HEK293 (cell line): ENCODE measurements at regions not wholly inside any gene's neighbourhood (a gene's known extent, or its start where the extent isn't known, plus 50 kb on each side); places are given as distances from the start of the nearest gene placed in this dataset.

Source experiments
- CTCF ChIA-PET: fragments of 350-600 bp; formaldehyde crosslinking; extraction: SDS; loops from one replicate; lab custom pipeline; 2021; ENCODE audit warnings: antibody characterized with exemption; lab: Yijun Ruan, JAX
- POLR2A ChIA-PET: fragments of 300-600 bp; formaldehyde crosslinking; extraction: SDS; loops from one replicate; lab custom pipeline; 2020; ENCODE audit warnings: antibody characterized with exemption, inconsistent platforms; lab: Yijun Ruan, JAX
- H3K27ac ChIP-seq: fragments of 200-500 bp; sonication (Bioruptor generic); 2 replicates; pipeline ENCODE4 v1.5.1; 2014; ENCODE audit warnings: low read depth, low read length, control low read depth, inconsistent platforms; ENCODE audit errors: extremely low read depth
- H3K36me3 ChIP-seq, 2 experiments: fragments of 200-500 bp in 1 of 2; sonication (Bioruptor generic) in 1 of 2; 1 replicate in 1 of 2; 2 replicates in 1 of 2; pipeline ENCODE4 v1.5.1; 2014 to 2017; ENCODE audit warnings: inconsistent platforms in 2 of 2, low read length in 2 of 2; ENCODE audit not compliant: control insufficient read depth in 2 of 2, insufficient read depth in 1 of 2
- H3K4me1 ChIP-seq: fragments of 200-500 bp; sonication (Bioruptor generic); 2 replicates; pipeline ENCODE4 v1.5.1; 2014; ENCODE audit warnings: mild to moderate bottlenecking, low read length, inconsistent platforms; ENCODE audit not compliant: control insufficient read depth, insufficient read depth
- H3K4me3 ChIP-seq: 2 replicates; pipeline ENCODE4 v1.5.1; 2011; ENCODE audit warnings: low read depth, mild to moderate bottlenecking, control low read depth, low read length, moderate library complexity
- H3K9me3 ChIP-seq: fragments of 200-500 bp; sonication (Bioruptor generic); 2 replicates; pipeline ENCODE4 v1.5.1; 2014; ENCODE audit warnings: low read depth, low read length, inconsistent platforms; ENCODE audit not compliant: control insufficient read depth, insufficient read depth
- SCRT1 ChIP-seq: fragments of 450-650 bp; formaldehyde crosslinking; IDR thresholded peaks from 2 replicates; pipeline ENCODE4 v1.5.1; 2016; ENCODE audit warnings: missing biosample characterization, missing genetic modification characterization, borderline replicate concordance
- SETDB1 ChIP-seq: IDR thresholded peaks from one replicate; pipeline ENCODE4 v1.6.1; 2017; ENCODE audit warnings: mild to moderate bottlenecking, low read length, moderate library complexity, mixed read lengths; ENCODE audit not compliant: insufficient read length
- TCF7L2 ChIP-seq: IDR thresholded peaks from 2 replicates; pipeline ENCODE4 v1.6.1; 2011; ENCODE audit warnings: low read depth, mild to moderate bottlenecking, inconsistent platforms, low read length, moderate library complexity, borderline replicate concordance
- TRIM28 ChIP-seq: IDR thresholded peaks from 2 replicates; pipeline ENCODE4 v1.6.1; 2011; ENCODE audit warnings: low read length, control low read depth, borderline replicate concordance
- YY1 ChIP-seq: fragments of 450-650 bp; formaldehyde crosslinking; IDR thresholded peaks from 2 replicates; pipeline ENCODE4 v1.5.1; 2018; ENCODE audit warnings: missing biosample characterization, missing genetic modification characterization
- ZBTB17 ChIP-seq: fragments of 450-650 bp; formaldehyde crosslinking; IDR thresholded peaks from 2 replicates; pipeline ENCODE4 v1.5.1; 2016; ENCODE audit warnings: missing biosample characterization, missing genetic modification characterization
- ZNF114 ChIP-seq: fragments of 450-650 bp; formaldehyde crosslinking; IDR thresholded peaks from 2 replicates; pipeline ENCODE4 v1.5.0; 2017; ENCODE audit warnings: missing biosample characterization, missing genetic modification characterization
- ZNF211 ChIP-seq: fragments of 450-650 bp; formaldehyde crosslinking; IDR thresholded peaks from 2 replicates; pipeline ENCODE4 v1.5.1; 2016; ENCODE audit warnings: low read depth, missing biosample characterization, missing genetic modification characterization
- ZNF221 ChIP-seq: fragments of 450-650 bp; formaldehyde crosslinking; IDR thresholded peaks from 2 replicates; pipeline ENCODE4 v1.5.1; 2017; ENCODE audit warnings: missing biosample characterization, missing genetic modification characterization, borderline replicate concordance
- ZNF23 ChIP-seq: fragments of 450-650 bp; formaldehyde crosslinking; IDR thresholded peaks from 2 replicates; pipeline ENCODE4 v1.5.1; 2016; ENCODE audit warnings: missing biosample characterization, missing genetic modification characterization, borderline replicate concordance
- ZNF274 ChIP-seq, 2 experiments: fragments of 200-500 bp in 1 of 2; fragments of 450-650 bp in 1 of 2; sonication (Bioruptor generic) in 1 of 2; formaldehyde crosslinking in 1 of 2; IDR thresholded peaks; 2 replicates each; pipeline versions ENCODE4 v1.5.1 to v1.6.1; 2014 to 2016; ENCODE audit warnings: borderline replicate concordance in 1 of 2, inconsistent platforms in 1 of 2, low read length in 1 of 2, missing biosample characterization in 1 of 2, missing genetic modification characterization in 1 of 2
- ZNF416 ChIP-seq: fragments of 450-650 bp; formaldehyde crosslinking; IDR thresholded peaks from 2 replicates; pipeline ENCODE4 v1.5.1; 2016; ENCODE audit warnings: missing biosample characterization, missing genetic modification characterization
- ZNF510 ChIP-seq: fragments of 450-650 bp; formaldehyde crosslinking; IDR thresholded peaks from 2 replicates; pipeline ENCODE4 v1.5.1; 2018; ENCODE audit warnings: mild to moderate bottlenecking, missing genetic modification characterization, missing biosample characterization; ENCODE audit not compliant: insufficient replicate concordance
- ZNF610 ChIP-seq: fragments of 450-650 bp; formaldehyde crosslinking; IDR thresholded peaks from 2 replicates; pipeline ENCODE4 v1.5.1; 2016; ENCODE audit warnings: missing biosample characterization, missing genetic modification characterization, borderline replicate concordance
- ZNF621 ChIP-seq: fragments of 450-650 bp; formaldehyde crosslinking; IDR thresholded peaks from 2 replicates; pipeline ENCODE4 v1.5.1; 2017; ENCODE audit warnings: missing biosample characterization, missing genetic modification characterization
- ZNF776 ChIP-seq: fragments of 450-650 bp; formaldehyde crosslinking; IDR thresholded peaks from 2 replicates; pipeline ENCODE4 v1.5.0; 2017; ENCODE audit warnings: missing biosample characterization, missing genetic modification characterization, borderline replicate concordance
- TF ChIP-seq, protein P1 (sequence below): fragments of 450-650 bp; formaldehyde crosslinking; IDR thresholded peaks from 2 replicates; pipeline ENCODE4 v1.5.1; 2016; ENCODE audit warnings: missing biosample characterization, missing genetic modification characterization
- TF ChIP-seq, protein P2 (sequence below): fragments of 450-650 bp; formaldehyde crosslinking; IDR thresholded peaks from 2 replicates; pipeline ENCODE4 v1.5.1; 2016; ENCODE audit warnings: missing biosample characterization, missing genetic modification characterization
- TF ChIP-seq, protein P3 (sequence below): fragments of 450-650 bp; formaldehyde crosslinking; IDR thresholded peaks from 2 replicates; pipeline ENCODE4; 2016; ENCODE audit warnings: missing biosample characterization, missing genetic modification characterization
- TF ChIP-seq, protein P4 (sequence below): fragments of 450-650 bp; formaldehyde crosslinking; IDR thresholded peaks from 2 replicates; pipeline ENCODE4 v1.5.1; 2016; ENCODE audit warnings: missing biosample characterization, missing genetic modification characterization
- TF ChIP-seq, protein P5 (sequence below): fragments of 450-650 bp; formaldehyde crosslinking; IDR thresholded peaks from 2 replicates; pipeline ENCODE4 v1.5.1; 2016; ENCODE audit warnings: missing biosample characterization, missing genetic modification characterization

DNA sequence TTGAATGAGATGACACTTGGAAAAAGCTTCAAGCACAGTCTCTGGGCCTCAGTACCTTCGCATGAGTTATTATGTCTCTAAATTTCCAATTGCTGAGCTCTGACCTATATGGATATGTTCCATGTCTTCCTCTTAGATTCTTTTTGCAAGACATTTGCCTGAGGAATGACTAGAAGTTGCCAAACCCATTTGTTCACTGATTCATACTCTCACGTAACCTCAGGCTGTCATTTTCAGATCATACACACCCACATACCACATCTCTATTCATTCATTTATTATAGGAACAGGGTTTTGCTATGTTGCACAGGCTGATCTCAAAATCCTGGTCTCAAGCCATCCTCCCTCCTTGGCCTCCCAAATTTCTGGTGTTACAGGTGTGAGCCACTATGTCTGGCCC, 2137.1 kb upstream of the TENM3 start (continued):
- TF ChIP-seq, protein P1, sequence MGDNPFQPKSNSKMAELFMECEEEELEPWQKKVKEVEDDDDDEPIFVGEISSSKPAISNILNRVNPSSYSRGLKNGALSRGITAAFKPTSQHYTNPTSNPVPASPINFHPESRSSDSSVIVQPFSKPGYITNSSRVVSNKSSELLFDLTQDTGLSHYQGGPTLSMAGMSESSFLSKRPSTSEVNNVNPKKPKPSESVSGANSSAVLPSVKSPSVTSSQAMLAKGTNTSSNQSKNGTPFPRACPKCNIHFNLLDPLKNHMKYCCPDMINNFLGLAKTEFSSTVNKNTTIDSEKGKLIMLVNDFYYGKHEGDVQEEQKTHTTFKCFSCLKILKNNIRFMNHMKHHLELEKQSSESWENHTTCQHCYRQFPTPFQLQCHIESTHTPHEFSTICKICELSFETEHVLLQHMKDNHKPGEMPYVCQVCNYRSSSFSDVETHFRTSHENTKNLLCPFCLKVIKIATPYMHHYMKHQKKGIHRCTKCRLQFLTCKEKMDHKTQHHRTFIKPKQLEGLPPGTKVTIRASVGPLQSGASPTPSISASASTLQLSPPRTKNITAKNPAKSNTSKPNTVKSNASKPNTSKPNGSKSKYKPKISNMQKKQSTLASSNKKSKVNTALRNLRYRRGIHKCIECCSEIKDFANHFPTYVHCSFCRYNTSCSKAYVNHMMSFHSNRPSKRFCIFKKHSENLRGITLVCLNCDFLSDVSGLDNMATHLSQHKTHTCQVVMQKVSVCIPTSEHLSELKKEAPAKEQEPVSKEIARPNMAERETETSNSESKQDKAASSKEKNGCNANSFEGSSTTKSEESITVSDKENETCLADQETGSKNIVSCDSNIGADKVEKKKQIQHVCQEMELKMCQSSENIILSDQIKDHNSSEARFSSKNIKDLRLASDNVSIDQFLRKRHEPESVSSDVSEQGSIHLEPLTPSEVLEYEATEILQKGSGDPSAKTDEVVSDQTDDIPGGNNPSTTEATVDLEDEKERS (tag by site-specific recombination), result no peak
- TF ChIP-seq SCRT1 (tag by site-specific recombination), result no peak
- TF ChIP-seq, protein P2, sequence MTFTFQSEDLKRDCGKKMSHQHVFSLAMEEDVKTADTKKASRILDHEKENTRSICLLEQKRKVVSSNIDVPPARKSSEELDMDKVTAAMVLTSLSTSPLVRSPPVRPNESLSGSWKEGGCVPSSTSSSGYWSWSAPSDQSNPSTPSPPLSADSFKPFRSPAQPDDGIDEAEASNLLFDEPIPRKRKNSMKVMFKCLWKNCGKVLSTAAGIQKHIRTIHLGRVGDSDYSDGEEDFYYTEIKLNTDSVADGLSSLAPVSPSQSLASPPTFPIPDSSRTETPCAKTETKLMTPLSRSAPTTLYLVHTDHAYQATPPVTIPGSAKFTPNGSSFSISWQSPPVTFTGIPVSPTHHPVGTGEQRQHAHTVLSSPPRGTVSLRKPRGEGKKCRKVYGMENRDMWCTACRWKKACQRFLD (tag by site-specific recombination), result no peak
- TF ChIP-seq, all 188 proteins: peak for 0

DNA sequence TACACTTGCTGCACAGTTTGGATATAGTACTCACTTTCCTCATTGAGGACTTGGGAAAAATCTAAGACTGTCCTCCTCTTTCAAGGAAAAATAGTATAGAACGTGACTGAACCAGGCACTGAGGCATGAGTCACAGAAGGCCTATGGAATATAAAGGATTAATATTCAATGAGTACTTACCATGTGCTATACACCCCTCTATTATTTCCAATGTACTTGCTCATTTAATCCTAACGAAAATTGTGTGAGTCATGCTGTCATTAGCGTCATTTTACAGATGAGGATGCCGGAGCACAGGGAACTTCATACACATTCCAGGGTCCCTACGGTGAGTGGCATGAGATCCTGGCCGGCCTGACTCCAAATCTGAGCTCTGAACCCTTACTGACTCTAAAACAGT, 2136.2 kb upstream of the TENM3 start:
- H3K4me1 ChIP-seq, result no peaks in the 10 kb centered on the region
- CTCF ChIA-PET, result no interaction called here
- POLR2A ChIA-PET, result no interaction called here
- no peaks in the 10 kb centered on the region for H3K9me3 ChIP-seq
- no peak overlapping the region for H3K4me3 ChIP-seq
- TF ChIP-seq, protein P3, sequence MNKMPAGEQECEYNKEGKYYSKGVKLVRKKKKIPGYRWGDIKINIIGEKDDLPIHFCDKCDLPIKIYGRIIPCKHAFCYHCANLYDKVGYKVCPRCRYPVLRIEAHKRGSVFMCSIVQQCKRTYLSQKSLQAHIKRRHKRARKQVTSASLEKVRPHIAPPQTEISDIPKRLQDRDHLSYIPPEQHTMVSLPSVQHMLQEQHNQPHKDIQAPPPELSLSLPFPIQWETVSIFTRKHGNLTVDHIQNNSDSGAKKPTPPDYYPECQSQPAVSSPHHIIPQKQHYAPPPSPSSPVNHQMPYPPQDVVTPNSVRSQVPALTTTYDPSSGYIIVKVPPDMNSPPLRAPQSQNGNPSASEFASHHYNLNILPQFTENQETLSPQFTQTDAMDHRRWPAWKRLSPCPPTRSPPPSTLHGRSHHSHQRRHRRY, result no peak
- TF ChIP-seq ZBTB17 (no peak), TRIM28 (no peak), TCF7L2 (no peak), ZNF274 (IDR thresholded peaks at IDR 0.05; ENCODE audit: low read length) (no peak), ZNF274 (tag by site-specific recombination; IDR thresholded peaks at IDR 0.05; ENCODE audit: borderline replicate concordance) (no peak), ZNF610 (tag by site-specific recombination) (no peak), ZNF23 (tag by site-specific recombination) (no peak), ZNF114 (tag by site-specific recombination) (no peak), ZNF621 (tag by site-specific recombination) (no peak), ZNF221 (tag by site-specific recombination) (no peak), ZNF510 (tag by site-specific recombination) (no peak), ZNF416 (tag by site-specific recombination) (no peak), SETDB1 (no peak), YY1 (no peak), ZNF776 (tag by site-specific recombination) (no peak), ZNF211 (tag by site-specific recombination) (no peak)
- TF ChIP-seq, protein P4, sequence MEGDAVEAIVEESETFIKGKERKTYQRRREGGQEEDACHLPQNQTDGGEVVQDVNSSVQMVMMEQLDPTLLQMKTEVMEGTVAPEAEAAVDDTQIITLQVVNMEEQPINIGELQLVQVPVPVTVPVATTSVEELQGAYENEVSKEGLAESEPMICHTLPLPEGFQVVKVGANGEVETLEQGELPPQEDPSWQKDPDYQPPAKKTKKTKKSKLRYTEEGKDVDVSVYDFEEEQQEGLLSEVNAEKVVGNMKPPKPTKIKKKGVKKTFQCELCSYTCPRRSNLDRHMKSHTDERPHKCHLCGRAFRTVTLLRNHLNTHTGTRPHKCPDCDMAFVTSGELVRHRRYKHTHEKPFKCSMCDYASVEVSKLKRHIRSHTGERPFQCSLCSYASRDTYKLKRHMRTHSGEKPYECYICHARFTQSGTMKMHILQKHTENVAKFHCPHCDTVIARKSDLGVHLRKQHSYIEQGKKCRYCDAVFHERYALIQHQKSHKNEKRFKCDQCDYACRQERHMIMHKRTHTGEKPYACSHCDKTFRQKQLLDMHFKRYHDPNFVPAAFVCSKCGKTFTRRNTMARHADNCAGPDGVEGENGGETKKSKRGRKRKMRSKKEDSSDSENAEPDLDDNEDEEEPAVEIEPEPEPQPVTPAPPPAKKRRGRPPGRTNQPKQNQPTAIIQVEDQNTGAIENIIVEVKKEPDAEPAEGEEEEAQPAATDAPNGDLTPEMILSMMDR (tag by site-specific recombination), result no peak
- TF ChIP-seq, protein P5, sequence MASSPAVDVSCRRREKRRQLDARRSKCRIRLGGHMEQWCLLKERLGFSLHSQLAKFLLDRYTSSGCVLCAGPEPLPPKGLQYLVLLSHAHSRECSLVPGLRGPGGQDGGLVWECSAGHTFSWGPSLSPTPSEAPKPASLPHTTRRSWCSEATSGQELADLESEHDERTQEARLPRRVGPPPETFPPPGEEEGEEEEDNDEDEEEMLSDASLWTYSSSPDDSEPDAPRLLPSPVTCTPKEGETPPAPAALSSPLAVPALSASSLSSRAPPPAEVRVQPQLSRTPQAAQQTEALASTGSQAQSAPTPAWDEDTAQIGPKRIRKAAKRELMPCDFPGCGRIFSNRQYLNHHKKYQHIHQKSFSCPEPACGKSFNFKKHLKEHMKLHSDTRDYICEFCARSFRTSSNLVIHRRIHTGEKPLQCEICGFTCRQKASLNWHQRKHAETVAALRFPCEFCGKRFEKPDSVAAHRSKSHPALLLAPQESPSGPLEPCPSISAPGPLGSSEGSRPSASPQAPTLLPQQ (tag by site-specific recombination), result no peak
- no peak overlapping the region for H3K27ac ChIP-seq
- H3K36me3 ChIP-seq, result no peaks in the 10 kb centered on the region
